HG03159 (cell line): ENCODE measurements at regions not wholly inside any gene's neighbourhood (a gene's known extent, or its start where the extent isn't known, plus 50 kb on each side); places are given as distances from the start of the nearest gene placed in this dataset.

Experiments used
- ATAC-seq: cut with Tn5 transposase; IDR thresholded peaks from one replicate; pipeline ENCODE4 v1.9.1; 2021; ENCODE audit warnings: mild to moderate bottlenecking, moderate library complexity; ENCODE audit not compliant: unreplicated experiment

DNA sequence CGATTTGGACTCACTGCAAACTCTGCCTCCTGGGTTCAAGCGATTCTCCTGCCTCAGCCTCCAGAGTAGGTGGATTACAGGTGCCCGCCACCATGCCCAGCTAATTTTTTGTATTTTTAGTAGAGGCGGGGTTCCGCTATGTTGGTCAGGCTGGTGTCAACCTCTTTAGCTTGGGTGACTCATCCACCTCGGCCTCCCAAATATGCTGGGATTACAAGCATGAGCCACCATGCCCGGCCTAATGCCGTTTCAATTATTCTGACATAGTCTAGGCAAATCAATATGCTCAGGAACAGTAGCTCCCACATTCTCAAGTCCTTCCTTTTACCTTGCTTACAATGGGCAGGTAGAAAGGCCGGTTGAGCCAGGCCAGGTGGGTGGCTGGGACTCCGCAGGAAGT, 82.0 kb upstream of the EEA1 start:
- ATAC-seq: no peak

DNA sequence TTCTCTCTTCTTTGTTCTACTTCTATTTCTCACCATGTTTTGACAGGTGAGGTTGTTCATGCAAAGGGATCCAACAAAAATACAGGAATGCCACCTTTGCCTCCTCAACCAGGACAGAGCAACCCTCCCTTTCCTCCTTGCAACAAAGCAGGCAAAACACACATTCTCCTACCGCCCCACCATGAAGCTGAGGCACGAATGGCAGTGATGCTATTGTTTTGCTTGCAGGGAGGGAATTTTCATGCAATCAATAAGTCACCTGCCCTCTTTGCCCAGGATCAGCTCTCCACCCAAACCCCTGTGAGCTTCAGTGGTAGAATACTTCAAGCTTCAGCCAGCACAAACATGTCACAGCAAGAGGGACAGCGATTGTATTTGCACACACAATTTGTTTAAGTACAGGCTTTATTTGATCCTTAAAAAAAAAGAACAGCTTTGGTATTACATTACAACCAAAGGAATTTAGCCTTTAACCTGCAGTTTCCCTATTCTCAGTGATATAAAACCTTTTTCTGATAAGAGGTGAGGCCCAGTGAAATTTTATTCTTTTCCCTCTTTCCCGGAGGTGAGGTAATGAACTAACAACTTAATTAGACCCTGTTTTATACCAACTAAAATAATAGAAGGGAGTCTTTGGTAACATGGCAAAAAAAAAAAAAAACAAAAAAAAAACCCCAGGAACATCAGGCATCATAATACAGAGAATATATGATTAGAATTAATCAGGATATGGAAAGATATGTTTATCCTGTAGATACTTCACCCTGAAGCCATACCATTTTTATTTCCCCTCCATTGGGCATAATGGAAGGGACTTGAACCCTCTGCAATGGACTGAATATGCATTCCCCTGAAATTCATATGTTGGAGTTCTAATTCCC, 87.0 kb upstream of the EEA1 start:
- no peak for ATAC-seq

DNA sequence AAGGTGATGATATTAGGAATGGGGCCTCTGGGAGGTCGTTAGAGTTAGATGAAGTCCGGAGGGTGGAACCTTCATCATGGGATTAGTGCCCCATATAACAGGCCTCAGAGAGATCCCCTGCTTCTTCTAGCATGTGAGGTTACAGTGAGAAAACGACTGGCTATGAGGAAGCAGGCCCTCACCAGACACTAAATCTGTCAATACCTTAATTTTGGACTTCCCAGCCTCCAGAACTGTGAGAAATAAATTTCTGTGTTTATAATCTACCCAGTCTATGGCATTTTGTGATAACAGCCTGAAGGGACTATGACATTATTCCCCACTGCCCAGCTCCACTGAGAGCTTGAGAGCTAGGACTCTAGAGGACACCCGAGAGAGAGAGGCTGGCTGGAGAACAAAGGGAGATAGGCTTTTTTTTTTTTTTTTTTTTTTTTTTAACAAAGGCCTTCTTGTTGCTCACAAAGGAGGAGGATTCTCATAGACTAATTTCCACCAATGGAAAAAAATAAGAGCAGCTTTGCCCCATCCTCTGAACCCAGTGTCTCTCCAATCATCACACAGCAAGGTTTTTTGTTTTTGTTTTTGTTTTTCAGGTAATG, 87.8 kb upstream of the EEA1 start:
- ATAC-seq: no peak

DNA sequence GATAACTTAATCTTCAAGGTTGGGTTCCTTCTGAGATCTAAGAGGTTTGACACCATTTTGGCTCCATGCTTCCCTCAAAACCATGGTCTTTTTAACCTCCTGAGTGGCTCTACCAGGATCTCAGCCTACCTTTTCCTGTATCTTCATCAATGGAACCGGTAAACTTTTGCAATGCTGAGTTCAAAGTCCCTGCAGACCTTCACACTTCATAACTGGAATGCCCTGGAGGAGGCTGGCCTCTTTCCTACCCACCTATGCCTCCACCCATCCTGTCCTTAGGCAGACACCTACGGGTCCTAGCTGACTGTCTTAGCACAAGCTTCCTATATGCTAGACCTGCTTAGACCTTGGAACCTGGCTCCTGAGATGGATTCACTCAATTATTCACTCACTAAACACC, 89.5 kb upstream of the EEA1 start:
- no peak for ATAC-seq

DNA sequence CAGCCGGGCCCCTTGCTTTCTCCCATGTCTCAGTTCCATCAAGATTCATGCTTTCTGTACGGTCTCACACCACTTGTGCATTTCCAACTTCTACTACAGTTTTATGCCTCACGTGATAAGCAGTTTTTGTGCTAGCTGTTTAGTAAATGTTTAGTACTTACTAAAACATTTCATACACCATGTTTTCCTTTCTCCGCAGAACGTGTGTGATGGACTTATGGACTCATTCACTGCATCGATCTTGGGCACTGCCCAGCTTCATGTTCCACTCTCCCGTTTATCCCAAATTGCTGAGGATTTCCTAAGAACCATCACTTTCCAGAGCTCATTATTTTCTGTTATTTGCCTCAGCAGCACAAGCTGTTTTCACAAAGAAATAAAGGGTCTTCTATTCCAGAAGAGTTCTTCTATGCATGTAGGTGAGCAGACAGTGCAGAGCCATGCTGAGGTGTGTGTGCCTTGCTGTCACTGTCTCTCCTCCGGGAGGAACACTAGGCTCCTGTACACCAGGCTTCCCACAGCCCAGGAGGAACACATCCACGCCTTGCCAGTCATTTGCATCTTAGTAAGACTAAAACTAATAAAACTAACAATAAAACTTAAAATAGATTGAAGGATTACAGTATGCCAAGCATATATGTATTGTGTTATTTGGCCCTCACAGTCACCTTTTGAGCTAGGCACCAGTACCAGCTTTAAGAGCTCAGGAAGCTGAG, 90.3 kb upstream of the EEA1 start:
- ATAC-seq: no peak

DNA sequence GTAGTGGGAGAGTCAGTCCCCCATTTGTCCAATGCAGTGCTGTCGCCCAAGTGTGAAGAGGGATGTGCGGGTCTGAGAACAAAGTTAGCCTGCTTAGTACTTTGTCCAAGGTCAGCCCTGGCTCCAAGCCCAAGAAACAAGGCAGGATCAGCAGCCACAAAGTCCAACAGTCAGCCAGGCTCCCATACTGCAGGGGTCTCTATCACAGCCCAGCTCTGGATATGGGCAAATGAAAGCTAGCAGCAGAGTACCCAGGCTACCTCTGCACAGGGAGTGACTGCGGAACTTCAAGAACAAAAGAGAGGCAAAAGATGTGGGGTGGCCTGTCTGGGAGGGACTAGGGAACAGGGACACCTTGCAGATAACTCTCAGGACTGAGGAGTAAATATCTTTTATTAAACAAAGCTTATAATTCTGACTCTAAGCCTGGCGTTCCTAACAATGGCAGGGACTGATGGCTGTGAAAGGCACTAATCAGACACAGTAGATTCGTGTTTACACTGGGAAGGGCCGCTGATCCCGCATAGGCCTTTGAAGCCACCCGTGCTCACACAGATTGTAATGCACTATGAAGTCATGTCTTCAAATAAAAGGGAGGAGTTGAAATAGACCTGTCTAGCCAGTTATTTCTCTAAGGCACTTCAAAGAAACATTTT, 91.0 kb upstream of the EEA1 start:
- no peak for ATAC-seq

DNA sequence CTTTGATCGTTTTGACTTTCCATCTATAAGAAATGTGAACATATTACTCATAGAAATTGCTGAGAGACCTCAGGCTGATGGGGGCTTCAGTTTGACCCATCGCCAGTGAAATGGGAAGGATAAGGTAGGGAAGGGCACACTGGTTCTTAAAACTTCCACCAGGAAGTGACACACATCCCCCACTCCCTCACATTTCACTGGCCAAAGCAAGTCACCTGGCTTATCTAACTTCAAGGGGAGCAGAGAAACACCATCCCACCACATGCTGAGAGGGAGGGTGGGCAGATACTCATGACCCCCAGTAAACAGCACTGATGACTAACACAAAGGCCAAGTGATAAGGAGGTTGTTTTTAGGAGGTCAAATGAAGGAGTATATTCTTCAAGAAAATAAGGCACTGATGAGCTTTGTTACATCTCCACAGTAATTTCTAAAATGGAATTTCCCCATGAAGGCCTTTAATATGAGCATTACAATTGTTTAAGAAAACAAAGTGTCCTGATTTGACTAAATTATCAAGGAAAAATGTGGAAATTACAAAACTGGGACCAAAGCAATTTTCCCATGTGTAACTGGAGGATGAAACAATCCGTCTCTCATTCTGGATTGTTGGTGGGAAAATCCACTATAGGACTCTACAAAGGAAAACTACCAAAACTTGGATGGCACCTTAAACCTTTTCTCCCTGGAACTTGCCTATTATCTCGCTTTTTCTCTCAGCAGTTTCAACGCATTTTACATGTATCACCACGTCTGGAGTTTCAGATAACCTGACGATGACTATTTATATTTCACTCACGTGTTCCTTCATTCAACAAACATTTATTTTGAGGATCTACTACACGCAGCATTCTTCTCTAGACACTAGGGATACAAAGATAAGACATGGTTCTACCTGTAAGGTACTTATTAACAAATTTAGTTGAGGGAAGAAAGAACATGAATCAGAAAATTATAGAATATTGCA, 91.8 kb upstream of the EEA1 start:
- ATAC-seq: no peak

DNA sequence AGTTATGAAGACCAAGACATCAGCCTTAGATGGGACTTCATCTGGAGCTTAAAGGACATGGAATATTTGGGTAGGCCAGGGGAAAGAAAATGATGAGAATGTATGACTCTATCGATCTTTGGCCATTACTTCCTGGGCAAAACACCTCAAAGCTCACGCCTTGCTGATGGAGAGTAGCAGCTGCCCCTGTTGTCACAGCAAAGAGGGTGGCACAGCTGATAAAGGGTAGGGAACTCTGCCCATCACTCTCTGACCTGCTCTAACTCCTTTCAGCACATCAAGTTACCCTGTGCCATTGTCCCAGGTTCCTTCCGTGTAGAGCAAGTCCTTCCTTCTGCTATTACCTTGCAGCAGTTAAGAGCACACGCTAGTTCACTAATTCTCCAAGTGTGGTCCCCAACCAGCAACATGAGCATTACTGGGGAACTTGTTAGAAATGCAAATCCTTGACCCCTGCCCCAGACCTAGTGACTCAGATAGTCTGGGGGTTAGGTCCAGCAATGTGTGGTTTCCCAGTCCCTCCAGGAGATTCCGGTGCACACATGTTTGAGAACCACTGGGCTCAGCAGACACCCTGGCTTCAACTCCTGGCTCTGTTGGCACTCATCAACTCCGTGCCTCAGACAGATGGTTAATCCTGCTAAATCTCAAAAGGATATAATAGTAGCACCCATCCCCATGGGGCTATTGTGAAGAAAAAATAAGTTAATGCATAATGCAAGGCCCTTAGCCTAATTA, 93.7 kb upstream of the EEA1 start:
- ATAC-seq: no peak

DNA sequence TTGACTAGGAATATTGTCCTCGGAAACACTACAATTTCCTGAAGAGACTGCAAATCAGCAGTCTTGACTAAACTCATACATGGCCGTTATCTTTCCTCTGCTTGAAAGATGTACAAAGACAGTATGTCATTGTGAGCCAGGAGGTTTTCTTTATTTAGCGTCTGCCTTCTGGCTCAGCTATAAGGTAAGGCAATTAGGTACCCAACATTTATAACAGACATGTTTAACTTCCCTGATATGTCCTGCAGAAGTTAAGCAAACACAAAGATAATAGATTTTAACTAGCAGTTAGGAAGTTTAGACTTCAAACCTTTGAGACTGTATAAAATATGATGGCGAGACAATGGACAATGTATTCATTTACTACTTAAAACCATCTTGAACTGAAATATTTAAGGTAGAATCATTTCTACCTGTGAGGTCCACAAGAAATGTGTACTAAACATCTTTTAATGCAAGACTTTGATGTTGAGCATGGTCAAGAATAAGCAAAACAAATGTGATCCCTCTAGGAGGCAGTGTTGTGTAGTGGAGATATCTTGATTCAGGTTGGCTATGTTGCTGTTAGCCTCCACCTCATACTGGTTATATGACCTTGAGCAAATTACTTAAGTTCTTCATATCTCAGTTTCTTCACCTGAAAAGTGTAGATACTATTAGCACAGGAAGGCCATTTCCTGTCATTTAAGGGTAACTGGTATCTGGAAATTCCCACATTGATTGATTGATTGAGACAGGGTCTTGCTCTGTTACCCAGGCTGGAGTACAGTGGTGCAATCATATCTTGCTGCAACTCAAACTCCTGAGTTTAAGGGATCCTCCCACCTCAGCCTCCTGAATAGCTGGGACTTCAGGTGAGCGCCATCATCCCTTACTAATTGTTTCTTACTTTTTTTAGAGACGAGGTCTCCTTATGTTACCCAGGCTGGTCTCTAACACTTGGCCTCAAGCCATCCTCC, 96.3 kb upstream of the EEA1 start:
- no peak for ATAC-seq

DNA sequence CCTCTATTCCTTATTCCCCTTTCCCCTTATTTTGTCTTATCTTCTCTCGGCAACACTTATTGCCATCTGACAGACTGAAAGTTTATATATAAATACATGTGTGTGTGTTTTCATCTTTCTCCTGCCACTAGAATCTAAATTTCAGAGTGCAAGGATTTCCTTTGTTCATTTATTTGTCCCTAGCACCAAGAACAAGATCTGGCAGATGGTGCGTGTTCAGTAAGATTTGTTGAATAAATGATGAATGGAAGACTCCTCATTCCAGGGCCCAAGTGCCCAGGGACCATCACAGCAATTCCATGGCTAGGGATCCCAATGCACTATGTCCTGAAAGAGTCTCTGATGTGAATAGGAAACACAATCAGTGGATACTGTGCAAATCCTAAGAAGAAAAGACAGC, 97.9 kb upstream of the EEA1 start:
- no peak for ATAC-seq

DNA sequence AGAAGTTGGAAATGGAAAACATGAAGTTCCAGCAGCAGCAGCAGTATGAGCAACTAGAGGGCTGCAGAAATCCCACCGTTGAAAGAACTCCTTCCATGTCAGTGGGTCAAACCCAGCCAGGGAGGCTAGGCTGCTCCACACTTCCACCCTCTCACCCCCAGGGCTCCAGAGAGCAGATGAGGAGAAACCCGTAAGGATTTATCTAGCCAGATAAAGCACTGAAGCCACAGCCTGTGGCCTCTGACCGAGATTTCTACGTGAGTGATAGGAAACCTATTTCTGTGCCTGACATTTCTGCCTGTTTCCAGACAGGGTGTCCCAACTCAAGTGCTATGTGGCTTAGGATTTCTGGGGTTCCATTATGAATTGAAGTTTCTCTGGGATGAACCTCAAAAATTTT, 100.0 kb upstream of the EEA1 start:
- ATAC-seq: no peak

DNA sequence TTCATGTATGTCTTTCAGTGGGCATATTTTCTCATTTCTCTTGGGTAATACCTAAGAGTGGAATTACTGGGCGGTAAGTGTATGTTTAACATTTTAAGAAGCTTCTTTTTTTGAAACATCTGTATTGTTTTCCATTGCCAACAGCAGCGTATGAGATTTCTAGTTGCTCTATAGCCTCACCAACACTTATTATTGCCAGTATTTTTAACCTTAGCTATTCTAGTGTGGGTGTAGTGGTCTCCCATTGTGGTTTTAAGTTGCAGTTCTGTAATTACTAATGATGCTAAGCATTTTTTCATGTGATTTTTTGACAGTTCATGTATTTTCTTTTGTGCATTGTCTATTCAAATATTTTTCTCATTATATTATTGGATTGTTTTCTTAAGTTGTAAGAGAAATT, 101.9 kb upstream of the EEA1 start:
- no peak for ATAC-seq

DNA sequence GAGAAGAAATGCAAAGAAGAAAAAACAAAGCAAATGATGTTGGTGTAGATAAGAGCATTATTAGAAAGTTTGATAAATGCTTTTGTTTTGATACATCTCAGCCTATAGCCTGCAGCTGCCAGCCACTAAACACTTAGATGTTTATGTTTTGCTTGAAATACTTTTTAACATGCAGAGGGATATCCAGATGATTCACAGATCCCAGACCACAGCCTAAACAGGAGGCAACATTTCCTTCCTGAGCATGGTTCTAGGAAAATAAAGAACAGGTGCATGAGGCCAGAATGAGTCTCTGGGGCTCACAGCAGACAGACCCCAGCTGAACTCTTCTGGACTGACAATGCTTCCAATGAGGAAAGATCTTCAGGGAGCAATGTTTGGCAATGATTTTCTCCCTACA, 103.7 kb upstream of the EEA1 start:
- ATAC-seq: no peak

DNA sequence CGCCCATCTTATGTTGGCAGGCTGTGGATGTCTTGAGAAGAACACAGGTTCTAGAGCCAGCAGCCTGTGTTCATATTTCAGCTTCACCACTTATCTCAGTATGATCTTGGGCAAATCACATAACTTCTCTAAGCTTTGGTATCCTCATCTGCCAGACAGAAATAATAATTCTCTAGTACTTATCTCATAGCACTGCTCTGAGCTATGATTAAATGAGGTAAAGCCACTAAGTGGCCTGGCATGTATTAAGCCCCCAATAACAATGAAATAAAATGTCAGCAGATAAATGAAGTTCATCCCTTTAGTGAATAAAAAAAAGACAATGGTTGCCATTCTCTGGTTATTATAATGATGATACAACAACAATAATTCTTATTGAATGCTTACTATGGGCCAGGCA, 104.9 kb upstream of the EEA1 start:
- ATAC-seq: no peak

DNA sequence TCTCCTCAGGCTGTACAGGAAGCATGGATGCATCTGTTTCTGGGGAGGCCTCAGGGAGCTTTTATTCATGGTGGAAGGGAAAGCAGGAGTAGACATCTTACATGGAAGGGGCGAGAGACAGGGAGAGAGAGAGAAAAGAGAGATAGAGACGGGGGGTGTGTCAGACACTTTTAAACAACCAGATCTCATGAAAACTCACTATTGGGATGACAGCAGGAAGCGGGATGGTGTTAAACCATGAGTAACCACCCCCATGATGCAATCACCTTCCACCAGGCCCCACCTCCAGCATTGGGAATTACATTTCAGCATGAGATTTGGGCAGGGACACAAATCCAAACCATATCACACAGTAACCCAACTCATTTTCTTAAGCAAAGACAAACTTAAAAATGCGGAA, 110.0 kb upstream of the EEA1 start:
- no peak for ATAC-seq

DNA sequence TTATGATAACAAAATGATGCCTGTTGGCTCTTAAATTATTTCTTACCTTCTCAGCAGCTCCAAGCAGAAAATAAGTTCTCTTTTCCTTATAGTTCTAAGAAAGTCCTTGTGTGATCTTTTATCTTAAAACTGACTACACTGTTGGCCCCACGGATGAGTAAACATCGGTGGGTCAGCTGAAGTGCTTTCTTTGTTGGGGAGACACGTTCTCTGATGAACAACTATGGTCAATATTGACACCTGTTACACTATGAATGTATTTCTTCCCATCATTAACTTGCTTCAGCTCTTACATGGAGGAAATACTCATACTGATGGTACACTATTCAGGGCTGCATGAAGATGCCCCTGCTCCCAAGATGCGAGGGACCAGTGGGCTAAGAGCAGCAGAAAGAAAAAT, 110.8 kb upstream of the EEA1 start:
- no peak for ATAC-seq

DNA sequence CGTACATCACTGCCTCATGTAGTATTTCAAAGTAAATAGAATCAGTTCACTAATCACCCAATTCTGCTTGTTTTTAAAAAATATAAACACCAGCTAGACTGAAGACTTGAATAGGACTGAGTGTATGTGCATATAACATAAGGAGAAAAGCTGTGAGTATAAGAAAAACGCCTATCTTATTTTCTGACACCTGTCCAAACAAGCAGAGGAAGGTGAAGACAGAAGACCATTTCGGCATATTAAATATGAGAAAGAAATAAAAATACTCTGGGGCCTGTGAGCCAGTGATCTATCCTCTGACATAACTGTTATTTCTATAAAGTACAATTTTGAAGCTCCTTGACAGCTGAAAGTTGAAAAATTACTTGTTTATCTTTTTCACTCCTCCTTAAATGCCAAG, 111.3 kb upstream of the EEA1 start:
- no peak for ATAC-seq

DNA sequence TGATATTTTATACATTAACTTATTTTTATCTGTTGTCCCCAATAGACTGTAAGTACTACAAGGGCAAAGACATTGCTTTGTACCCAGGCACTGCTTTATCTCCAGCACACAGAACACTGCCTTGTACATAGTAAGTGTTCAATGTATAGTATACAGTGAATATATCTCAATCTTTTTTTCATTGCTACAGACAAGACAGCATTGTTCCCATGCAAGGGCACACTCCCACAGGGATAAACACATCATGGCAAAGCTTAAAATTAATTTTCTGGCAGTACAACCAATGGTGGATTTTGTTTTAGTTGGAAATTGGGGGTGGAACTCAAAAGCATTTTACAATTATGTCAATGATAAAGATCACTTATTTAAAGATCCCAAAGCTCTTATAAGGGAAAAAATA, 112.3 kb upstream of the EEA1 start:
- ATAC-seq: no peak

DNA sequence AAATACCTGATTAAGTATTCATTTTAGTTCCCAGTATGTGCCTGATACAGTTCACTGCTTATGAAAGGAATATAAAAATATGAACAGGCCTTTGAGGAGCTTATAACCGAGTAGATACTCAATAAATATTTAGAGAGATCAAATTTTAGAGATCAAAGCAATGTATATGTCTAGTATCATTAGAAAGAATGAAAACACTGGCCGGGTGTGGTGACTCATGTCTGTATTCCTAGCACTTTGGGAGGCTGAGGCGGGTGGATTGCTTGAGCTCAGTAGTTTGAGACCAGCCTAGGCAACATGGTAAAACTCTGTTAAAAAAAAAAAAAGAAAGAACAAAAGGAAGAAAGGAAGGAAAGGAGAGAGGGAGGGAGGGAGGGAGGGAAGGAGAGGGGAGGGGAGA, 113.2 kb upstream of the EEA1 start:
- ATAC-seq: no peak
